GM19397 (cell line): ENCODE measurements at regions not wholly inside any gene's neighbourhood (a gene's known extent, or its start where the extent isn't known, plus 50 kb on each side); places are given as distances from the start of the nearest gene placed in this dataset.

Experiments
- ATAC-seq: cut with Tn5 transposase; IDR thresholded peaks from one replicate; pipeline ENCODE4 v1.9.1; 2021; ENCODE audit warnings: mild to moderate bottlenecking, moderate library complexity; ENCODE audit not compliant: unreplicated experiment

DNA sequence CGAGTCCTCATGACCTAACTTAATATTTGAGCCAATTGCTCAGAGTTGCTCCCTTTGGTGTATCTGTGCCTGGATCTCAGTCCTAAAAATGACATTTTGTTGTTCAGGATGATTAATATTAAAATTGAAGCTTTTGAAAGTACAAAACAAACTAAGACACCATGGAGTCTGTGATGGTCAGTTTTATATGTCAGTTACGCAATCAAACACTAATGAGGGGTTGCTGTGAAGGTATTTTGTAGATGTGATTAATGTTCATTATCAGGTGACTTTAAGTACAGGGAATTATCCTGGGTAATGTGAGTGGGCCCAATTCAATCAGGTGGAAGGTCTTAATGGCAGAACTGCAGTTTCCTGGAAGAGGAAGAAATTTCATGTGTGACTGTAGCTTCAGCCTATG is 546.7 kb downstream of the REEP3 start:
- ATAC-seq, result no peak

DNA sequence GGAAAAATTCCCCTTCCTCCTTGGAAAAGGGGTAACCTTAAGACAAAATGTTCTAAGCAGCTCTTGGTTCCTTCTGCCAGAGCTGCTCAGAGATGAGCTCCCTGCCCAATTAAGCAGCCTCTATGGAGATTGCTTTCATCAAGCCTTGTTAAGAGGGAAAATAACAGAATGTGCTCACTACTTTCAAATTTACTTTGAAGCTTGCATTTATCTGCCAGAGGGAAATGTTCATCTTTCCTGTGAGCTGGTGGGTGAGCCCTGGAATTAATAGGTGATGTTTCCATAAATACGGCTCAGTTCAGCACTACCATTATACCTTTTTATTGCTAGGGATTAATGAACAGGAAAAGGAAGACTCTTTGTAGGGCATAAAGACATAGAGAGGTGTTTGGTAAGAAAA is 549.0 kb downstream of the REEP3 start:
- no peak for ATAC-seq

- ATAC-seq, result no peak
Measured at GRCh38 chr10:64071218-64071617, 550.0 kb downstream of the REEP3 start.

DNA sequence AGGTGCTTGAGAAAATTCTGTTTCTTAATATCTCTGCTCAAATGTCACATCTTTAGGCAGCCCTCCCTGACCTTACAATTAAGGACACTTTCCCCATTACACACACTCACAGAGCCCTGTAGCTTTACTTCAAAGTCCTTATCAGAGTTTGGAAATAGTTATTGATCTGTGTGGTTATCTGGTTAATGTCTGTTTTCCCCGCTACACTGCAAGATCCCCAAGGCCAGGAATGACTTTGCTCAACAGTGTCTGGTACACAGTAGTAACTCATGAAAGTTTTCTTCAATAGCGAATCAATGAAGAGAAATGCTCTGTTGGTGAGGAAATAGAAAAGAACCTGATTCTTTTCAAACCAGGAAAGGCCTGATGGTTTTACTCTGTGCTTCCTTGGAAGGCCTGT is 554.4 kb downstream of the REEP3 start:
- no peak for ATAC-seq

DNA sequence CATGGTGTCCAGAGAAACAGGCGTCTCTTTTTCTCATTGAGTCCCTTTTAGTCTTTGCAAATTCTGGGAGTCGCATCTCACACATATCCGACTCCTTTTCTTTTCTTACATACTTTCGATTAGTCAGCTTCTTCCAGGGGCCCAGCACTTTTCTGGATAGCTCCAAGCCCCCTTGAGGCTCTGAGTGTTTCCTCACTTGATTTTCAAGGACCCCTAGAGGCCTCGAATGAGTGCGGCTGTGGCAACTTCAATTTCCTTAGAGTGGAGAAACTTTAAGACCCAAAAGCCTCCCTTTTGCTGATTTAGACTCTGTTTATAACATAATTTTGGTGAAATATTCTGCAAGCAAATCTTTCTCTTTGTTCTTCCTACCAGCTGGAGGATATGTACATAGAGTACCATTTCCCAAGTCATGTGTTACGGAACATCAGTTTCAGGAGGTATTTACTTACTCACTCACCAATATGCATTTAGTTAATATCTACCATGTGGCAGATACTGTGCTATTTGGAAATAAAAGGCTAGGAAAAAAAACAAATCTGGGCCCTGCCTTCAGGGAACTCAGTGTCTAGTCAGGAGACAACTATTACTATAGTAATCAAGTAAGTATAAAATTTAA is 555.2 kb downstream of the REEP3 start:
- ATAC-seq, result no peak

DNA sequence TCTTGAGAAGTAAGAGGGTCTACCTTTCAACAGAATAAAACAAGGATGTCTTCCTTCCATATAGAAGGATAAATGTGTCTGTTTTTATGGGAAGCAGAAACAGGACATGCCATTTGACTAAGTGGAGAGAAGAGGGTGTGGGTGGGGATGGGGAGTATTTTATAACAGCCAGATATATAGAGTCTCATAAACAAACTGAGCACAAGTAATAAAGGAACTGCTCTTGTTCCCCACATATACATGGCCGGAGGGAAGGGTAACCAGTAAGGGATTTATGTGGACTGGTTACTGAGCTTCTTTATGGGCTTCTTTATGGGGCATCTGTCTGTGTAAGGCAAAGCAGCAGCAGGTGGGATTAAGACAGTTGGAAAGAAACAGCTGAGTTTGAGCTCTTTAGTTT is 558.1 kb downstream of the REEP3 start:
- ATAC-seq, result no peak

- ATAC-seq, result no peak
Measured at GRCh38 chr10:64080071-64080470, 558.9 kb downstream of the REEP3 start.

GRCh38 chr10:64081947-64082482 is 560.8 kb downstream of the REEP3 start:
- ATAC-seq, result no peak

DNA sequence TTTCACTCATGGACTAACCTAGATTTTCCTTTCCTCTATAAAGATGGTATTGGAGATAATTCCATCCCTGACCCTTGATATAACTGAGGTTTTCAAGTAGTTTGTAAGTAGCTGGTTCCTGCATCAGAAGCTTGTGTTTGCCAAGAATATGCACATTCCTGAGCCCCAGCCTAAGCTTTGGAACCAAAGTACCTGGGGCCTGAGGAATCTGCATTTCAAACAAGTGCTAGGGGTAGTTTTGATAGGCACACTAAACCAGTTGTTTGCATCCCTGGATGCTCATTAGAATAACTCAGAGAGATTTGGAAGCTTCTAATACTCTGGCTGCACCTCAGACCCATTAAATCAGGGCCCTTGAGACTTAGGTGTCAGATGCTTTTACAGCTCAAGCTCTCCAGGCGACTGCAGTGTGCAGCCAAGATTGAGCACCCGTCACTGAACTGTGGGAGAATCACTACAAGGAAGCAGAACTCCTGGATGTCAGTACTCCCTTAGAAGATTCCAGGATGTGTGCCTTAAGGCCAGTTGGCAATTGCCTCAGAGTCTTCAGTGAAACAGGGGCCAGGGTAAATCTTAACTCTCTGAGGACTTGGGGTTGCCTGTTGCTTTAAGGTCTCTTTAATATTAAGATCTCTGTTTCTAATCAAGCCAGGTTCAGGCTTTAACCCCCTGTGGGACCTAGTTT is 565.0 kb downstream of the REEP3 start:
- no peak for ATAC-seq

DNA sequence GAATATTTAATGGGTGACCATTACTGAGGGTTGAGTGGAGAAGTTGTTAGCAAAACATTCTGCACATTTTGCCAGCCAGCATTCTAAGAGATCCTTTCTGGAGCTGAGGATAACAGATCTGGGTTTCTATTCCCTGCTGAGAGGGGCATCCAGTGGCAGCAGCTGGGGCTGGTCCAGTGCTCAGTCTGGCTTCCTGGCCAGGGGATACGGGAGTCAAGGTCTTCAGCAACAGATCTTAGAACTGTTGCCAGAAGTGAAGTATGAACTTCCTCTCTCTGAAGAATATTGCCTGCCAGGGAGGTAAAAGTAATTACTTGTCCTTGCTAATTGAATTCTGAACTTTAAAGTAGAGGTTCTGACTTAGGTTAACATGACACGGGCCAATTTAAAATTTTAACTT is 568.4 kb downstream of the REEP3 start:
- no peak for ATAC-seq

DNA sequence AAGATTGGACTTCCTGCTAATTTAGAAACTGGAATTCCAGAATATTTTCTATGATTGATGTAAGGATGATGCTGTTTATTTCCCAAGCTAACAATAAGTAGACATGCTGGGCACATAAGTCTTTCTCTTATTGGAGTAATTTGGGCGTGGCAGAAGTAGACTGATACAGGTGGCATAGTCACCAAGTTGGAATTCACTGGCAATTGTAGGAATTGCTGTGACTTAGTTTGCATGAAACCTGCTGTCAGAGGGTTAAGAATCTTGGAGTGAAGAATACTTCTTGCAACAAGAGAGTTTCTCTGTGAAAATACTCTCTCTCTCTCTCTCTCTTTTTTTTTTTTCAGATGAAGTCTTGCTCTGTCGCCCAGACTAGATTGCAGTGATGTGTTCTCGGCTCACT is 569.7 kb downstream of the REEP3 start:
- ATAC-seq, result no peak

DNA sequence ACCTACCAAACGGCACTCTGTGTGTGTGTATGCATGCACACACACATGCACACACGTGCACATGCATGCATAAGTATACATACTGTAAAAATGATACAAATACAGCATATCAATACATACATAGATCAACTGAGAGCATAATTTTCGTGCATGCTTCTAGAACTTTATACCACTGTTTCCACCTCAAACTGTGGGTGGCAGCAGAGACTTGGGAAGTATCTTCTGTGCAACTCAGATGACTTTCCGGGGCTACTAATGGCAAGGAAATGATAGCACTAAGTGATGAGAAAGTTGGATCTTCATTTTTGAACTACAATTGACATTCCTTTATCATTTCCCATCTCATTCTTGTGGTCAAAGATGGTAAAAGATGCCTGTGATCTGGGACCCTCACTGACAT is 570.7 kb downstream of the REEP3 start:
- no peak for ATAC-seq

DNA sequence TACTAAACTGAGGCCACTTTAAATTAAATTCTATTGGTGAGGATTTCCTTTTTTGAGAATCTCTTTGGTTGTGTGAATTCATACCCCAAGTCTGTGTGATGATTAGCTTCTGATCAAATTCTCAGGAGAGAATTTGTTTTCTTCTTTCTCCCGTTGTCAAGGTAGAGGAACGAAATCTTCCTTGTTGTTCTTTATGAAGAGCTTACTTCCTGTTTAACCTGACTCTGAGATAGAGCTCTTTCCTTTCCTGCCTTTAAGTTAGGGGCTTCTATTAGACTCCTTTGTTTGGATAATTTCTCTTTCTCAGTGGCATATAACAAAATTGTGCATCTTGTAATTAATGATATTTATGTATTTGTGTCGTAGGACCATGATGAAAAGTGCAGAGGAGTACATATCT is 572.1 kb downstream of the REEP3 start:
- ATAC-seq, result no peak

DNA sequence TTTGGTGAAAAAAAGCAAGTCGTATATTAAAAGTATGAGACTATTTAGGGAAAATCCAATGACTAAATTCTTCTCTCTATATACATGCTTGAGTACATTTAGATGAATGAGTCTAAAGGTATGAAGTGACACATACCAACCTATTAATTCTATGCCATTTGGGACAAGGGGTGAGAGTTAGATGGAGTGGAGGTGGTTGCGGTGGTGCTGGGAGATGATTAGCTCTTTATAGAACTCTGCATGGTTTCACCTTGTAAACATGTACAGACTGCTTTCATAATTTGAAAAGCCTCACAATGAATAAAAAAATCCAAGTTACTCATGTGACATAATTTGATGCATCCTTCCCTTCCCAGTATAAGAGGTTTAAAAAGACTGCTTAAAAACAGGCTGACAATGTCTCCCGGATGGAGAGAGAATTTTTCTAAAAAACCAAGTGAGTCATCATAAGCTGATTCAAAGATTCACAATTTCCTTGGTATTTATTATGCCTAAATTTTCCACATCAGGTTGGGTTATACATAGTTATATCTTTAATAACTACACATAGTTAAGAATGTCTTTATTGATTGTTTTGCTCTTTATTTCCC is 572.8 kb downstream of the REEP3 start:
- no peak for ATAC-seq

DNA sequence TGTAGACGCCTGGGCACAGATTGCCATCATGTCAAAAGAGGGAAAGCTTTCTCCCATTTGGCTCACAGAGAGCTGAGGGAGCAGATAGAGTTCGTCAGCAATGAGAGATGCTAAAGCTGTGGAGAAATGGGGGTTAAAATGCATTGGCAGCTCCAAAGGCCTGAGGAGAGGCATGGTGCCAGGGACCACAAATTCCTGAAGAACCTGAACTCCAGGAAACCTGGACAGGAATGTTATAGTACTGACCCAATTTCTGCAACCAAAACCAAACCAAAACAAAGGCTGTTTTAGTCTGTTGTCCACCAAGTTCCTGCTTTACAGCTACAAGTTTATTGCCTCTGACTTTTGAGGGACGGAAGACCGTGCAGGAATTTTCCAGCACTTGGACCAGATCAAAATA is 575.7 kb downstream of the REEP3 start:
- no peak for ATAC-seq

DNA sequence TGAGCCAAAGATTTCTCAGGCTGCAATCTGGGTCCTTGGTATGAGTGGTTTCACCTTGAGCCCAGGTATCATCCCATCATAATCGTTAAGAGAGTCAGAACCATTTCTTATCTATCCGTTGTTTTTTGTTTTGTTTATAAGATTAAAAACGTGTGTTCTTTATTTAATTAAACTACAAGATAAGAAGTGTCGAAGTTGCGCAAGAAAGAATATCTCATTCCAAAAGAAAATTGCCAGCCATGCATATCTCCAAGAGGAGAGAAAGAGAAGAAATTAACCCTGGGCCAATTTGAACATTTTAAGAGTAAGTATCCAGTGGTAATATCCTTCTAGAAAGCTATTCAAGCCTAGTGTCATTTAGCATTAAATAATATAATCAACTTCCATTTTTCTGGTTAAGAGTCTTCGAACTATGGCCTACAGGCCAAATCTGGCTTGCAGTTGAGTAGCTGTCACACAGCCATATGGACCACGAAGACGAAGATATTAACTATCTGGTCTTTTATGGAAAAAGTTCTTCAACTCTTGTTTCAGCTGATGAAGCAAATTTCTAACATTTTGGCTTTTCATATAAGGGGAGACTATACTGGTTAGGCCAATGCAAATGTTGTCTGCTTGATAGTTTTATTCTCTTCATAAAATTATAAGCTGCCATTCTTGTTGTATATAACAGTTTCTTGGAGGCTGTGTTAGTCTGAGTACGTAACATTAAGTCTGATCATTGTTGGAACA is 576.4 kb downstream of the REEP3 start:
- ATAC-seq, result no peak

GRCh38 chr10:64098994-64099393 is 577.8 kb downstream of the REEP3 start:
- ATAC-seq, result no peak

GRCh38 chr10:64101606-64102263 is 580.5 kb downstream of the REEP3 start:
- ATAC-seq, result no peak

DNA sequence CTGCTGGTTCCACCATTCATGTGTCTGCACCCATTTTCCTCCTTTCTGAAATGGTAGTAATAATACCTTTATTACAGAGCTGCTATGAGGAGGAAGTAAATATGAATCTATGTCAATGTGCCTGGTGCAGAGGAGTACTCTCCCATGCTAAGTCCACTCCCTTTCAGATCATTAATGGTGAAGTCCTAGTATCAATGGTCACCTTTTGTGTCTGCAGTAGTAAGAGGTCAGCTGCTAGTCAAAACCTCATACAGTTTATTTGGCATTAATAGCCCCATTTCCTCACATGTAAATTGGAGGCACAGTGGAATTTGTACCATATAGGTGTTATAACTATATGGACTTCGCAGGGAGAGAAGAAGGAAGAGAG is 581.0 kb downstream of the REEP3 start:
- no peak for ATAC-seq

GRCh38 chr10:64102916-64103315 is 581.7 kb downstream of the REEP3 start:
- no peak for ATAC-seq
